GM23248 (cell line): ENCODE measurements at regions not wholly inside any gene's neighbourhood (a gene's known extent, or its start where the extent isn't known, plus 50 kb on each side); places are given as distances from the start of the nearest gene placed in this dataset.

Source experiments
- DNase-seq: peaks from one replicate; pipeline ENCODE4 v3.0.0-alpha.2; 2015
- H2AFZ ChIP-seq: fragments of 200-600 bp; sonication (generic); 2 replicates; pipeline ENCODE4 v1.6.1; 2016; ENCODE audit warnings: antibody characterized with exemption
- H3F3A ChIP-seq: fragments of 200-600 bp; sonication (generic); 2 replicates; pipeline ENCODE4 v1.6.1; 2016; ENCODE audit warnings: mild to moderate bottlenecking, antibody characterized with exemption, mixed run types; ENCODE audit not compliant: insufficient read depth
- H3K27ac ChIP-seq: fragments of 200-600 bp; sonication (generic); 2 replicates; pipeline ENCODE4 v1.5.1; 2016; ENCODE audit warnings: mild to moderate bottlenecking
- H3K27me3 ChIP-seq: fragments of 200-600 bp; sonication (generic); replicated peaks from 2 replicates; pipeline ENCODE4 v1.6.1; 2016; ENCODE audit warnings: mild to moderate bottlenecking; ENCODE audit not compliant: insufficient read depth
- H3K36me3 ChIP-seq: fragments of 200-600 bp; sonication (generic); 2 replicates; pipeline ENCODE4 v1.6.1; 2016; ENCODE audit warnings: low read depth, mild to moderate bottlenecking
- H3K4me1 ChIP-seq: fragments of 200-600 bp; sonication (generic); 2 replicates; pipeline ENCODE4 v1.6.1; 2016; ENCODE audit warnings: mild to moderate bottlenecking; ENCODE audit not compliant: insufficient read depth
- H3K4me2 ChIP-seq: fragments of 200-600 bp; sonication (generic); one replicate; pipeline ENCODE4 v1.6.1; 2016; ENCODE audit warnings: mild to moderate bottlenecking; ENCODE audit not compliant: unreplicated experiment
- H3K4me3 ChIP-seq: fragments of 200-600 bp; sonication (generic); 2 replicates; pipeline ENCODE4 v1.5.1; 2016; ENCODE audit warnings: mild to moderate bottlenecking
- H3K79me2 ChIP-seq: fragments of 200-600 bp; sonication (generic); 2 replicates; pipeline ENCODE4 v1.6.1; 2016; ENCODE audit warnings: mild to moderate bottlenecking; ENCODE audit not compliant: insufficient read depth
- H3K9ac ChIP-seq: fragments of 200-600 bp; sonication (generic); 2 replicates; pipeline ENCODE4 v1.6.1; 2016; ENCODE audit warnings: mild to moderate bottlenecking
- H3K9me2 ChIP-seq: fragments of 200-600 bp; sonication (generic); 2 replicates; pipeline ENCODE4 v1.6.1; 2016; ENCODE audit warnings: mixed run types, mild to moderate bottlenecking, moderate library complexity; ENCODE audit not compliant: insufficient read depth
- H3K9me3 ChIP-seq: fragments of 200-600 bp; sonication (generic); one replicate; pipeline ENCODE4 v1.6.1; 2017; ENCODE audit warnings: low read depth
- H4K20me1 ChIP-seq: fragments of 200-600 bp; sonication (generic); 2 replicates; pipeline ENCODE4 v1.6.0; 2016; ENCODE audit not compliant: insufficient read depth
- EZH2 ChIP-seq: fragments of 200-600 bp; sonication (generic); IDR thresholded peaks from 2 replicates; pipeline ENCODE4 v1.6.1; 2018; ENCODE audit warnings: antibody characterized with exemption, mild to moderate bottlenecking; ENCODE audit not compliant: insufficient read depth, poor library complexity, severe bottlenecking
- EZH2phosphoT487 ChIP-seq: fragments of 200-600 bp; sonication (generic); IDR thresholded peaks from 2 replicates; pipeline ENCODE4 v1.6.1; 2018; ENCODE audit warnings: antibody characterized with exemption, moderate library complexity, mild to moderate bottlenecking, low read depth; ENCODE audit not compliant: insufficient read depth
- whole genome bisulfite sequencing, 2 experiments: methylation state at CpG; one replicate each; pipeline ENCODE4 v1.1.6; 2015 to 2017; ENCODE audit warnings: low lambda C conversion rate in 2 of 2, low coverage in 1 of 2; ENCODE audit errors: missing lambda C conversion rate in 2 of 2; 5-methylcytosine and 5-hydroxymethylcytosine counted together
- in situ Hi-C: fragments of 300-500 bp; cut with MboI; formaldehyde crosslinking; loops from 2 replicates; pipeline ENCODE4 v1.15.0; 2020

- H3K79me2 ChIP-seq: no peaks in the 10 kb centered on the region
- H2AFZ ChIP-seq: no peak overlapping the region
- no peaks in the 10 kb centered on the region; the same call in 1 of the 2 replicates for H3K27me3 ChIP-seq
- no peaks in the 10 kb centered on the region for H3K4me1 ChIP-seq
- 86 to 89% methylated on average over 4 of the region's 4 CpGs for WGBS, 2 experiments
- in situ Hi-C loops: no loop called here
- no peaks in the 10 kb centered on the region for H3K9me2 ChIP-seq
- no peak overlapping the region for H3K4me3 ChIP-seq
- TF ChIP-seq EZH2 (no peak), EZH2phosphoT487 (no peak)
- H3K9me3 ChIP-seq: no peaks in the 10 kb centered on the region
- no peaks in the 10 kb centered on the region for H3F3A ChIP-seq
- no peak overlapping the region for H3K9ac ChIP-seq
- H3K27ac ChIP-seq: no peak overlapping the region
- H4K20me1 ChIP-seq: no peaks in the 10 kb centered on the region
- DNase-seq: no peak
- H3K36me3 ChIP-seq: no peaks in the 10 kb centered on the region
- no peak overlapping the region for H3K4me2 ChIP-seq
These were observed 375.5 kb downstream of the ZNF521 start for GRCh38 chr18:24976502-24976901.

GRCh38 chr18:24979235-24979634 is 372.7 kb downstream of the ZNF521 start:
- 49 to 53% methylated on average over 4 of the region's 4 CpGs for WGBS, 2 experiments
- no peaks in the 10 kb centered on the region for H3K79me2 ChIP-seq
- no peak overlapping the region for H2AFZ ChIP-seq
- H3K9ac ChIP-seq: no peak overlapping the region
- TF ChIP-seq EZH2 (no peak), EZH2phosphoT487 (no peak)
- peaks cover 6% of the 10 kb centered on the region; the same call in 1 of the 2 replicates for H3K4me1 ChIP-seq
- no peak for DNase-seq
- H3K4me2 ChIP-seq: no peak overlapping the region
- no peaks in the 10 kb centered on the region; the same call in 1 of the 2 replicates for H3K27me3 ChIP-seq
- in situ Hi-C loops: no loop called here
- no peak overlapping the region for H3K27ac ChIP-seq
- no peaks in the 10 kb centered on the region for H3K9me3 ChIP-seq
- H3F3A ChIP-seq: no peaks in the 10 kb centered on the region
- no peaks in the 10 kb centered on the region for H4K20me1 ChIP-seq
- no peak overlapping the region for H3K4me3 ChIP-seq
- H3K36me3 ChIP-seq: no peaks in the 10 kb centered on the region
- no peaks in the 10 kb centered on the region for H3K9me2 ChIP-seq

DNA sequence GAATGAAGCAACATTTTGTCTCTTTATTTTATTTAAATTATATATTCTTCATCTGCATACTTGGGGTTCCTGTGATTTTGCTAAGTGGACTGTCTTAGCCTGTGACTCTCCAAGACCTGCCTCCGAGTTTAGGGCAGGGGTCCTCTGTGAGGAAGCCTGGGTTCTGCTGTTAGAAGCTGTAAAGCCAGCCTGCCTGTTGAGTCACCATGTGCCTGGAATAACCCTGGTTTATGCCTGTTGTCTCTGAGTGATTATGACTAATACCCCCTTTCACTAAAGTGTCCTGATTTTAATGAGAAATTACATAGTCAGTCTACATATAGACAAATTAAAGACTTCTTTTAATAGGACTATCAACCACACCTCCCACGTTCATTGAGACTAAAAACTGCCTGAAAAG is 369.1 kb downstream of the ZNF521 start:
- H3F3A ChIP-seq: peaks cover 12% of the 10 kb centered on the region
- peak; percentile 75 for DNase-seq
- no peaks in the 10 kb centered on the region for H4K20me1 ChIP-seq
- no peaks in the 10 kb centered on the region for H3K79me2 ChIP-seq
- H3K36me3 ChIP-seq: no peaks in the 10 kb centered on the region
- in situ Hi-C loops: no loop called here
- no peak overlapping the region for H3K9ac ChIP-seq
- WGBS, 2 experiments: 25 to 35% methylated on average over 2 of the region's 2 CpGs
- no peaks in the 10 kb centered on the region for H3K9me3 ChIP-seq
- TF ChIP-seq EZH2 (no peak), EZH2phosphoT487 (no peak)
- H3K4me3 ChIP-seq: no peak overlapping the region
- H2AFZ ChIP-seq: no peak overlapping the region
- no peaks in the 10 kb centered on the region; the same call in 1 of the 2 replicates for H3K27me3 ChIP-seq
- peaks cover 19% of the 10 kb centered on the region for H3K4me1 ChIP-seq
- no peak overlapping the region for H3K4me2 ChIP-seq
- H3K27ac ChIP-seq: no peak overlapping the region
- no peaks in the 10 kb centered on the region for H3K9me2 ChIP-seq

- no peak overlapping the region for H3K4me2 ChIP-seq
- H3K36me3 ChIP-seq: no peaks in the 10 kb centered on the region
- H3K27me3 ChIP-seq: no peaks in the 10 kb centered on the region; the same call in 1 of the 2 replicates
- in situ Hi-C loops: no loop called here
- H3K79me2 ChIP-seq: no peaks in the 10 kb centered on the region
- DNase-seq: no peak
- no peak overlapping the region for H2AFZ ChIP-seq
- no peaks in the 10 kb centered on the region for H3K9me3 ChIP-seq
- H3F3A ChIP-seq: peaks cover 19% of the 10 kb centered on the region
- H3K27ac ChIP-seq: no peak overlapping the region
- 85 to 86% methylated on average over 8 of the region's 8 CpGs for WGBS, 2 experiments
- H3K4me3 ChIP-seq: no peak overlapping the region
- no peaks in the 10 kb centered on the region for H3K9me2 ChIP-seq
- H3K4me1 ChIP-seq: peaks cover 26% of the 10 kb centered on the region
- no peak overlapping the region for H3K9ac ChIP-seq
- TF ChIP-seq EZH2phosphoT487: no peak
- no peak for TF ChIP-seq EZH2
- no peaks in the 10 kb centered on the region for H4K20me1 ChIP-seq
These were observed 368.3 kb downstream of the ZNF521 start for GRCh38 chr18:24983566-24984139.

- 79 to 88% methylated on average over 4 of the region's 4 CpGs for WGBS, 2 experiments
- no peak overlapping the region for H2AFZ ChIP-seq
- no peaks in the 10 kb centered on the region for H3K9me3 ChIP-seq
- H3K79me2 ChIP-seq: no peaks in the 10 kb centered on the region
- peaks cover 19% of the 10 kb centered on the region for H3F3A ChIP-seq
- DNase-seq: no peak
- no peaks in the 10 kb centered on the region for H3K9me2 ChIP-seq
- no peaks in the 10 kb centered on the region for H4K20me1 ChIP-seq
- H3K27me3 ChIP-seq: no peaks in the 10 kb centered on the region
- in situ Hi-C loops: no loop called here
- H3K4me3 ChIP-seq: no peak overlapping the region
- peaks cover 26% of the 10 kb centered on the region for H3K4me1 ChIP-seq
- no peak overlapping the region for H3K9ac ChIP-seq
- no peak overlapping the region for H3K27ac ChIP-seq
- H3K36me3 ChIP-seq: no peaks in the 10 kb centered on the region
- H3K4me2 ChIP-seq: no peak overlapping the region
- TF ChIP-seq EZH2 (no peak), EZH2phosphoT487 (no peak)
These were observed 366.4 kb downstream of the ZNF521 start for GRCh38 chr18:24985586-24985985.
